ENCODE measurements at regions not wholly inside any gene's neighbourhood (a gene's known extent, or its start where the extent isn't known, plus 50 kb on each side); places are given as distances from the start of the nearest gene placed in this dataset.

GRCh38 chr9:99415606-99416005 lies 193.5 kb downstream of the SEC61B start:
- Mint-ChIP-seq H3K4me3 (no peak overlapping the region), H3K36me3 (ENCODE audit: low read depth) (no peaks in the 10 kb centered on the region), H3K27me3 (ENCODE audit: low read depth) (peaks cover 3% of the 10 kb centered on the region), H3K4me1 (ENCODE audit: low read depth) (no peaks in the 10 kb centered on the region), H3K27ac (no peak overlapping the region), H3K9me3 (no peaks in the 10 kb centered on the region)
- no peak for DNase-seq
- CTCF ChIA-PET = no interaction called here
- intact Hi-C loops (cut with micrococcal nuclease) = no loop called here

GRCh38 chr9:99416007-99416406 lies 193.9 kb downstream of the SEC61B start:
- no peak overlapping the region for H3K27ac Mint-ChIP-seq
- no peak for DNase-seq
- H3K4me3 Mint-ChIP-seq = no peak overlapping the region
- H3K9me3 Mint-ChIP-seq = no peaks in the 10 kb centered on the region
- no peaks in the 10 kb centered on the region for H3K4me1 Mint-ChIP-seq (ENCODE audit: low read depth)
- CTCF ChIA-PET = no interaction called here
- intact Hi-C loops (cut with micrococcal nuclease) = no loop called here
- no peaks in the 10 kb centered on the region for H3K36me3 Mint-ChIP-seq (ENCODE audit: low read depth)
- peaks cover 3% of the 10 kb centered on the region for H3K27me3 Mint-ChIP-seq (ENCODE audit: low read depth)

- peaks cover 2% of the 10 kb centered on the region for H3K27me3 Mint-ChIP-seq (ENCODE audit: low read depth)
- no peak for DNase-seq
- CTCF ChIA-PET = interaction anchor here (0.6 kb wide), 1 partner anchor 91 kb away, joined by 3 read pairs; no protein-coding TSS in a partner anchor
- no peak overlapping the region for H3K4me3 Mint-ChIP-seq
- H3K36me3 Mint-ChIP-seq (ENCODE audit: low read depth) = no peaks in the 10 kb centered on the region
- H3K27ac Mint-ChIP-seq = no peak overlapping the region
- no peaks in the 10 kb centered on the region for H3K9me3 Mint-ChIP-seq
- intact Hi-C loops (cut with micrococcal nuclease) = no loop called here
- no peaks in the 10 kb centered on the region for H3K4me1 Mint-ChIP-seq (ENCODE audit: low read depth)
These were observed 197.0 kb downstream of the SEC61B start for GRCh38 chr9:99419070-99419469.

- H3K36me3 Mint-ChIP-seq (ENCODE audit: low read depth) = no peaks in the 10 kb centered on the region
- H3K27ac Mint-ChIP-seq = no peak overlapping the region
- no peaks in the 10 kb centered on the region for H3K9me3 Mint-ChIP-seq
- H3K4me1 Mint-ChIP-seq (ENCODE audit: low read depth) = no peaks in the 10 kb centered on the region
- peaks cover 2% of the 10 kb centered on the region for H3K27me3 Mint-ChIP-seq (ENCODE audit: low read depth)
- no peak overlapping the region for H3K4me3 Mint-ChIP-seq
- CTCF ChIA-PET = no interaction called here
- intact Hi-C loops (cut with micrococcal nuclease) = no loop called here
- DNase-seq = no peak
These were observed 199.3 kb downstream of the SEC61B start for GRCh38 chr9:99421369-99421768.

GRCh38 chr9:99425124-99425523 lies 203.0 kb downstream of the SEC61B start:
- DNase-seq = no peak
- Mint-ChIP-seq H3K4me1 (ENCODE audit: low read depth) (no peaks in the 10 kb centered on the region), H3K27ac (no peak overlapping the region), H3K9me3 (no peaks in the 10 kb centered on the region), H3K4me3 (no peak overlapping the region), H3K36me3 (ENCODE audit: low read depth) (no peaks in the 10 kb centered on the region), H3K27me3 (ENCODE audit: low read depth) (peaks cover 2% of the 10 kb centered on the region)
- CTCF ChIA-PET = no interaction called here
- intact Hi-C loops (cut with micrococcal nuclease) = no loop called here

- Mint-ChIP-seq H3K4me1 (ENCODE audit: low read depth) (no peaks in the 10 kb centered on the region), H3K36me3 (ENCODE audit: low read depth) (no peaks in the 10 kb centered on the region), H3K4me3 (no peak overlapping the region), H3K9me3 (no peaks in the 10 kb centered on the region), H3K27ac (no peak overlapping the region), H3K27me3 (ENCODE audit: low read depth) (peaks cover 2% of the 10 kb centered on the region)
- CTCF ChIA-PET = no interaction called here
- DNase-seq = no peak
- intact Hi-C loops (cut with micrococcal nuclease) = no loop called here
These were observed 204.1 kb downstream of the SEC61B start for GRCh38 chr9:99425923-99426842.

GRCh38 chr9:99427260-99427659 lies 205.2 kb downstream of the SEC61B start:
- H3K27me3 Mint-ChIP-seq (ENCODE audit: low read depth) = peaks cover 2% of the 10 kb centered on the region
- CTCF ChIA-PET = no interaction called here
- no peak overlapping the region for H3K27ac Mint-ChIP-seq
- no peaks in the 10 kb centered on the region for H3K4me1 Mint-ChIP-seq (ENCODE audit: low read depth)
- intact Hi-C loops (cut with micrococcal nuclease) = no loop called here
- no peak for DNase-seq
- H3K36me3 Mint-ChIP-seq (ENCODE audit: low read depth) = no peaks in the 10 kb centered on the region
- H3K9me3 Mint-ChIP-seq = no peaks in the 10 kb centered on the region
- H3K4me3 Mint-ChIP-seq = no peak overlapping the region

- no peaks in the 10 kb centered on the region for H3K9me3 Mint-ChIP-seq
- intact Hi-C loops (cut with micrococcal nuclease) = no loop called here
- no peaks in the 10 kb centered on the region for H3K36me3 Mint-ChIP-seq (ENCODE audit: low read depth)
- peaks cover 4% of the 10 kb centered on the region for H3K4me1 Mint-ChIP-seq (ENCODE audit: low read depth)
- no peaks in the 10 kb centered on the region for H3K27me3 Mint-ChIP-seq (ENCODE audit: low read depth)
- H3K27ac Mint-ChIP-seq = no peak overlapping the region
- CTCF ChIA-PET = no interaction called here
- H3K4me3 Mint-ChIP-seq = no peak overlapping the region
- no peak for DNase-seq
These were observed 208.2 kb downstream of the SEC61B start for GRCh38 chr9:99430301-99430700.

- Mint-ChIP-seq H3K27me3 (ENCODE audit: low read depth) (no peaks in the 10 kb centered on the region), H3K27ac (no peak overlapping the region), H3K4me3 (no peak overlapping the region), H3K36me3 (ENCODE audit: low read depth) (no peaks in the 10 kb centered on the region), H3K9me3 (no peaks in the 10 kb centered on the region), H3K4me1 (ENCODE audit: low read depth) (peaks cover 4% of the 10 kb centered on the region)
- DNase-seq = no peak
- intact Hi-C loops (cut with micrococcal nuclease) = no loop called here
- CTCF ChIA-PET = no interaction called here
These were observed 209.0 kb downstream of the SEC61B start for GRCh38 chr9:99431103-99431502.

- Mint-ChIP-seq H3K36me3 (ENCODE audit: low read depth) (no peaks in the 10 kb centered on the region), H3K9me3 (no peaks in the 10 kb centered on the region), H3K4me1 (ENCODE audit: low read depth) (peaks cover 4% of the 10 kb centered on the region), H3K4me3 (no peak overlapping the region), H3K27ac (no peak overlapping the region), H3K27me3 (ENCODE audit: low read depth) (no peaks in the 10 kb centered on the region)
- intact Hi-C loops (cut with micrococcal nuclease) = no loop called here
- no peak for DNase-seq
- CTCF ChIA-PET = no interaction called here
These were observed 210.0 kb downstream of the SEC61B start for GRCh38 chr9:99432075-99432474.

GRCh38 chr9:99433095-99433494 lies 211.0 kb downstream of the SEC61B start:
- Mint-ChIP-seq H3K4me1 (ENCODE audit: low read depth) (peaks cover 4% of the 10 kb centered on the region), H3K4me3 (no peak overlapping the region), H3K36me3 (ENCODE audit: low read depth) (no peaks in the 10 kb centered on the region), H3K27me3 (ENCODE audit: low read depth) (no peaks in the 10 kb centered on the region), H3K9me3 (no peaks in the 10 kb centered on the region), H3K27ac (no peak overlapping the region)
- DNase-seq = no peak
- intact Hi-C loops (cut with micrococcal nuclease) = no loop called here
- CTCF ChIA-PET = no interaction called here

GRCh38 chr9:99433555-99433954 lies 211.5 kb downstream of the SEC61B start:
- no peaks in the 10 kb centered on the region for H3K27me3 Mint-ChIP-seq (ENCODE audit: low read depth)
- H3K36me3 Mint-ChIP-seq (ENCODE audit: low read depth) = no peaks in the 10 kb centered on the region
- CTCF ChIA-PET = no interaction called here
- intact Hi-C loops (cut with micrococcal nuclease) = no loop called here
- peaks cover 4% of the 10 kb centered on the region for H3K4me1 Mint-ChIP-seq (ENCODE audit: low read depth)
- H3K27ac Mint-ChIP-seq = no peak overlapping the region
- DNase-seq = peak; percentile 65
- H3K4me3 Mint-ChIP-seq = no peak overlapping the region
- no peaks in the 10 kb centered on the region for H3K9me3 Mint-ChIP-seq

GRCh38 chr9:99436616-99437015 lies 214.5 kb downstream of the SEC61B start:
- Mint-ChIP-seq H3K4me1 (ENCODE audit: low read depth) (peaks cover 4% of the 10 kb centered on the region), H3K4me3 (no peak overlapping the region), H3K27ac (no peak overlapping the region), H3K9me3 (no peaks in the 10 kb centered on the region), H3K27me3 (ENCODE audit: low read depth) (no peaks in the 10 kb centered on the region), H3K36me3 (ENCODE audit: low read depth) (no peaks in the 10 kb centered on the region)
- intact Hi-C loops (cut with micrococcal nuclease) = no loop called here
- no peak for DNase-seq
- CTCF ChIA-PET = no interaction called here

All from activated naive CD4-positive, alpha-beta T cell treated with anti-CD3 and anti-CD28 coated beads for 36 hours (primary cell).